ENCODE measurements at regions not wholly inside any gene's neighbourhood (a gene's known extent, or its start where the extent isn't known, plus 50 kb on each side); places are given as distances from the start of the nearest gene placed in this dataset.

DNA sequence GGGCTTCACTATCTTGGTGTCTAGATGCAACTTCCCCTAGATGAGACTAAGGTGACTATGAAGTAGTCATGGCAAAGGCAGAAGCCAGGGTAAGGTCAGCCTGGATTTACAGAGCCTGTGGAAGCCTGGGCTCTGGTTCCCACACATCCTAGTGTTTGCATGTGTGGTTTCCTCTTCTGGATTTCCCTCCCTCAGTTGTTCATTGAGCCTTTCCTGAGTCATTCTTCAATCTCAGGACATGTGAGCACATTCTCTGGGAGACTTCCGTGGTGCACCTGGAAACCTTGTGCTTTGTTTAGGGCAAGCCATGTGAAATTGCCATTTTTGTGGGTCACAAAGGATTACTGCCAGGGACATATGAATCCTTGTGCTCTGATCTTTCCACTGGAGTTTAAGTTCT is 236.6 kb downstream of the C12orf75 start:
- Histone ChIP-seq H3K27me3 (ENCODE audit: low read length) (no peaks in the 10 kb centered on the region), H3F3A (ENCODE audit: insufficient read depth) (no peaks in the 10 kb centered on the region), H3K9me3 (ENCODE audit: insufficient read depth, low read length) (no peaks in the 10 kb centered on the region), H3K4me2 (ENCODE audit: low read depth, low read length, poor library complexity, severe bottlenecking) (no peak overlapping the region), H3K9me2 (replicated peaks; ENCODE audit: insufficient read depth, low read length) (no peaks in the 10 kb centered on the region), H4K20me1 (ENCODE audit: low read depth, low read length) (no peaks in the 10 kb centered on the region), H2AFZ (ENCODE audit: low read depth, low read length, severe bottlenecking) (no peak overlapping the region), H3K36me3 (ENCODE audit: low read length) (no peaks in the 10 kb centered on the region), H3K79me2 (ENCODE audit: insufficient read depth, low read length) (no peaks in the 10 kb centered on the region), H3K4me3 (ENCODE audit: insufficient read depth, low read length, poor library complexity, severe bottlenecking) (no peak overlapping the region), H3K27ac (ENCODE audit: low read depth, low read length) (no peak overlapping the region), H3K9ac (ENCODE audit: low read length) (no peak overlapping the region)
- TF ChIP-seq, protein P1, sequence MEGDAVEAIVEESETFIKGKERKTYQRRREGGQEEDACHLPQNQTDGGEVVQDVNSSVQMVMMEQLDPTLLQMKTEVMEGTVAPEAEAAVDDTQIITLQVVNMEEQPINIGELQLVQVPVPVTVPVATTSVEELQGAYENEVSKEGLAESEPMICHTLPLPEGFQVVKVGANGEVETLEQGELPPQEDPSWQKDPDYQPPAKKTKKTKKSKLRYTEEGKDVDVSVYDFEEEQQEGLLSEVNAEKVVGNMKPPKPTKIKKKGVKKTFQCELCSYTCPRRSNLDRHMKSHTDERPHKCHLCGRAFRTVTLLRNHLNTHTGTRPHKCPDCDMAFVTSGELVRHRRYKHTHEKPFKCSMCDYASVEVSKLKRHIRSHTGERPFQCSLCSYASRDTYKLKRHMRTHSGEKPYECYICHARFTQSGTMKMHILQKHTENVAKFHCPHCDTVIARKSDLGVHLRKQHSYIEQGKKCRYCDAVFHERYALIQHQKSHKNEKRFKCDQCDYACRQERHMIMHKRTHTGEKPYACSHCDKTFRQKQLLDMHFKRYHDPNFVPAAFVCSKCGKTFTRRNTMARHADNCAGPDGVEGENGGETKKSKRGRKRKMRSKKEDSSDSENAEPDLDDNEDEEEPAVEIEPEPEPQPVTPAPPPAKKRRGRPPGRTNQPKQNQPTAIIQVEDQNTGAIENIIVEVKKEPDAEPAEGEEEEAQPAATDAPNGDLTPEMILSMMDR (IDR thresholded peaks at IDR 0.05; ENCODE audit: insufficient read depth, low read length, poor library complexity, severe bottlenecking), result no peak
- TF ChIP-seq EZH2phosphoT487 (conservative IDR thresholded peaks at IDR 0.05; ENCODE audit: low read length), result no peak

DNA sequence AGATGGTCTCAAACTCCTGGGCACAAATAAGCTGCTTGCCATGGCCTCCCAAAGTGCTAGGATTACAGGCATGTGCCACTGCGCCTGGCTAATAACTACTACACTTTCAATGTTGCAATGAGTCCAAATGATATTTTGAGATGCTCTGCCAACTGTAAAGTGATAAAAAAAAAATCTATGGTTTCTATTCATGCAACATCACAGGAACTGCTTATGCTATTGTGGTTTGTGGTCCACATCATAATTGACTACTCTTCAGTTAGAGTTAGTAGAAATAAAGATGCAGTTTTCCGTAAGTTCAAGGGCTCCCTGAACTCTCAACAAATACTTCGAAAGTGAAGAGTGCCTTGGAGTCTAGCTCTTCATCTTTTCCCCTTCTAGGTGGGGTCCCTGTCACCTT is 239.4 kb downstream of the C12orf75 start:
- no peaks in the 10 kb centered on the region for H4K20me1 ChIP-seq (ENCODE audit: low read depth, low read length)
- no peaks in the 10 kb centered on the region for H3K9me2 ChIP-seq (replicated peaks; ENCODE audit: insufficient read depth, low read length)
- no peak overlapping the region for H3K27ac ChIP-seq (ENCODE audit: low read depth, low read length)

DNA sequence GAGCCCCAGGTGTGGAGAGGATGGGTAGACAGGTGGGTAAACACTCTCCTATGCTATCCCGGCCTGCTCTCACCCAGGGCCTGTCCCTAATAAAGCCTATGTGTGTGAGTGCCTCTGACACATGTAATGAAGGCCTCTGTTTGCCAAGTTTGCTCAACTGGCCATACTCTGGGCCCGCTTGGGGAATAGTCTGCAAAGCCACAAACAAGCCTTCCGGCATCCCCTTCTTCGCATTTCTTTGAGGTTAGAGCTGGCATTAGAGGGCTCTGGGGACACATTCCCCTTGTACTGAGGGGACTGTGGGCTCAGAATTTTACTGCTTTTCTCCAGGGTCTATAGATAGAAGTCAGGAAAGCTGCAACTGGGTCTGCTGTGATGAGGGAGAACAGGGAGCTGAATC is 240.5 kb downstream of the C12orf75 start:
- H3K36me3 ChIP-seq (ENCODE audit: low read length), result no peaks in the 10 kb centered on the region
- no peaks in the 10 kb centered on the region for H4K20me1 ChIP-seq (ENCODE audit: low read depth, low read length)
- H3K4me3 ChIP-seq (ENCODE audit: insufficient read depth, low read length, poor library complexity, severe bottlenecking), result no peak overlapping the region
- H3K27me3 ChIP-seq (ENCODE audit: low read length), result no peaks in the 10 kb centered on the region
- no peaks in the 10 kb centered on the region for H3K9me2 ChIP-seq (replicated peaks; ENCODE audit: insufficient read depth, low read length)
- H3K4me2 ChIP-seq (ENCODE audit: low read depth, low read length, poor library complexity, severe bottlenecking), result no peak overlapping the region
- no peaks in the 10 kb centered on the region for H3K9me3 ChIP-seq (ENCODE audit: insufficient read depth, low read length)
- no peaks in the 10 kb centered on the region for H3K79me2 ChIP-seq (ENCODE audit: insufficient read depth, low read length)
- H3K27ac ChIP-seq (ENCODE audit: low read depth, low read length), result no peak overlapping the region
- no peak overlapping the region for H2AFZ ChIP-seq (ENCODE audit: low read depth, low read length, severe bottlenecking)
- no peaks in the 10 kb centered on the region for H3F3A ChIP-seq (ENCODE audit: insufficient read depth)
- no peak overlapping the region for H3K9ac ChIP-seq (ENCODE audit: low read length)
- TF ChIP-seq, protein P1 (IDR thresholded peaks at IDR 0.05; ENCODE audit: insufficient read depth, low read length, poor library complexity, severe bottlenecking), result no peak
- no peak for TF ChIP-seq EZH2phosphoT487 (conservative IDR thresholded peaks at IDR 0.05; ENCODE audit: low read length)

More for the DNA sequence above, 239.4 kb downstream of the C12orf75 start:
- no peak overlapping the region for H2AFZ ChIP-seq (ENCODE audit: low read depth, low read length, severe bottlenecking)
- H3K36me3 ChIP-seq (ENCODE audit: low read length), result no peaks in the 10 kb centered on the region
- no peaks in the 10 kb centered on the region for H3K9me3 ChIP-seq (ENCODE audit: insufficient read depth, low read length)
- no peaks in the 10 kb centered on the region for H3F3A ChIP-seq (ENCODE audit: insufficient read depth)
- no peaks in the 10 kb centered on the region for H3K79me2 ChIP-seq (ENCODE audit: insufficient read depth, low read length)
- no peaks in the 10 kb centered on the region for H3K27me3 ChIP-seq (ENCODE audit: low read length)
- no peak overlapping the region for H3K4me3 ChIP-seq (ENCODE audit: insufficient read depth, low read length, poor library complexity, severe bottlenecking)
- H3K9ac ChIP-seq (ENCODE audit: low read length), result no peak overlapping the region
- no peak for TF ChIP-seq EZH2phosphoT487 (conservative IDR thresholded peaks at IDR 0.05; ENCODE audit: low read length)
- TF ChIP-seq, protein P1 (IDR thresholded peaks at IDR 0.05; ENCODE audit: insufficient read depth, low read length, poor library complexity, severe bottlenecking), result no peak
- no peak overlapping the region for H3K4me2 ChIP-seq (ENCODE audit: low read depth, low read length, poor library complexity, severe bottlenecking)
